Neuronal stem cell (in vitro differentiated cells): ENCODE measurements at regions not wholly inside any gene's neighbourhood (a gene's known extent, or its start where the extent isn't known, plus 50 kb on each side); places are given as distances from the start of the nearest gene placed in this dataset.

Experiments
- DNase-seq: peaks from one replicate; pipeline ENCODE4 v3.0.0-alpha.2; 2013; ENCODE audit warnings: low spot score
- H2AFZ ChIP-seq: one replicate; pipeline ENCODE4 v1.6.1; 2013; ENCODE audit warnings: mild to moderate bottlenecking, low read length, inconsistent platforms
- H2AK5ac ChIP-seq: 2 replicates; pipeline ENCODE4 v1.6.1; 2013; ENCODE audit warnings: low read depth, mild to moderate bottlenecking, inconsistent platforms, low read length, moderate library complexity, mixed read lengths
- H2BK120ac ChIP-seq: 2 replicates; pipeline ENCODE4 v1.6.1; 2013; ENCODE audit warnings: low read depth, mild to moderate bottlenecking, inconsistent platforms, low read length, moderate library complexity, mixed read lengths
- H2BK12ac ChIP-seq: one replicate; pipeline ENCODE4 v1.6.1; 2013; ENCODE audit warnings: low read length, inconsistent platforms
- H2BK15ac ChIP-seq: 2 replicates; pipeline ENCODE4 v1.6.1; 2013; ENCODE audit warnings: mild to moderate bottlenecking, low read length, inconsistent platforms, mixed read lengths
- H2BK5ac ChIP-seq: one replicate; pipeline ENCODE4 v1.6.1; 2013; ENCODE audit warnings: inconsistent platforms, mild to moderate bottlenecking, low read length, moderate library complexity
- H3K14ac ChIP-seq: one replicate; pipeline ENCODE4 v1.6.1; 2013; ENCODE audit warnings: low read length, inconsistent platforms
- H3K18ac ChIP-seq: 2 replicates; pipeline ENCODE4 v1.6.1; 2013; ENCODE audit warnings: low read length, inconsistent platforms
- H3K23ac ChIP-seq: 2 replicates; pipeline ENCODE4 v1.6.1; 2013; ENCODE audit warnings: low read depth, mild to moderate bottlenecking, mixed read lengths, low read length, inconsistent platforms; ENCODE audit not compliant: poor library complexity
- H3K27ac ChIP-seq: replicated peaks from 3 replicates; pipeline ENCODE4 v1.5.1; 2013; ENCODE audit warnings: low read length, inconsistent platforms
- H3K27me3 ChIP-seq, 3 experiments: 2 replicates each; pipeline ENCODE4 v1.6.1; 2013; ENCODE audit warnings: low read length in 3 of 3, mild to moderate bottlenecking in 2 of 3, inconsistent platforms in 1 of 3, low read depth in 1 of 3, mixed read lengths in 1 of 3, moderate library complexity in 1 of 3; ENCODE audit not compliant: control insufficient read depth in 3 of 3, insufficient read depth in 3 of 3
- H3K36me3 ChIP-seq, 2 donors: replicated peaks in 1 of 2; 2 replicates each; pipeline ENCODE4 v1.6.1; 2013; ENCODE audit warnings: low read length in 2 of 2; ENCODE audit not compliant: control insufficient read depth in 2 of 2, insufficient read depth in 2 of 2
- H3K4ac ChIP-seq: 2 replicates; pipeline ENCODE4 v1.6.1; 2013; ENCODE audit warnings: inconsistent platforms, mild to moderate bottlenecking, low read length, moderate library complexity
- H3K4me1 ChIP-seq, 2 donors: 1 replicate in 1 of 2; 2 replicates in 1 of 2; pipeline ENCODE4 v1.6.1; 2013; ENCODE audit warnings: low read length in 2 of 2, low read depth in 1 of 2; ENCODE audit not compliant: control insufficient read depth in 2 of 2, insufficient read depth in 1 of 2
- H3K4me2 ChIP-seq: one replicate; pipeline ENCODE4 v1.6.1; 2013; ENCODE audit warnings: mild to moderate bottlenecking, low read length, inconsistent platforms; ENCODE audit not compliant: insufficient read depth, poor library complexity, severe bottlenecking
- H3K4me3 ChIP-seq, 2 donors: 2 replicates each; pipeline ENCODE4 v1.5.1; 2013; ENCODE audit warnings: low read length in 2 of 2, mild to moderate bottlenecking in 2 of 2, inconsistent platforms in 1 of 2, moderate library complexity in 1 of 2
- H3K79me1 ChIP-seq: one replicate; pipeline ENCODE4 v1.6.1; 2013; ENCODE audit warnings: low read depth, mild to moderate bottlenecking, inconsistent platforms, low read length, moderate library complexity
- H3K9ac ChIP-seq: one replicate; pipeline ENCODE4 v1.6.1; 2013; ENCODE audit warnings: mild to moderate bottlenecking, low read depth, low read length, inconsistent platforms; ENCODE audit not compliant: poor library complexity
- H3K9me3 ChIP-seq, 2 donors: replicated peaks in 1 of 2; 2 replicates each; pipeline versions ENCODE3 to v1.6.1; 2013; ENCODE audit warnings: low read length in 2 of 2, mild to moderate bottlenecking in 2 of 2, inconsistent platforms in 1 of 2, low read depth in 1 of 2, mixed read lengths in 1 of 2, moderate library complexity in 1 of 2; ENCODE audit not compliant: control insufficient read depth in 2 of 2, insufficient read depth in 1 of 2
- H4K8ac ChIP-seq: one replicate; pipeline ENCODE4 v1.6.1; 2013; ENCODE audit warnings: low read depth, mild to moderate bottlenecking, inconsistent platforms, low read length, moderate library complexity
- H4K91ac ChIP-seq: one replicate; pipeline ENCODE4 v1.6.1; 2013; ENCODE audit warnings: low read length, low read depth, mild to moderate bottlenecking, inconsistent platforms; ENCODE audit not compliant: poor library complexity
- WGBS, 2 donors: extraction: QIAGEN DNeasy Blood & Tissue Kit; methylation state at CpG; one replicate each; pipeline ENCODE4 v1.1.7; 2013; ENCODE audit warnings: missing lambda C conversion rate in 2 of 2, mixed read lengths in 1 of 2; ENCODE audit not compliant: insufficient read length in 2 of 2, insufficient replicate concordance in 1 of 2; ENCODE audit errors: extremely low coverage in 2 of 2; 5-methylcytosine and 5-hydroxymethylcytosine counted together

- Histone ChIP-seq H4K91ac (no peak overlapping the region), H3K9ac (no peak overlapping the region), H3K4me3 (no peak overlapping the region), H3K27me3 (no peaks in the 10 kb centered on the region), H3K4ac (no peak overlapping the region), H4K8ac (no peak overlapping the region), H2BK15ac (no peak overlapping the region), H3K23ac (no peak overlapping the region), H2BK5ac (no peak overlapping the region), H3K4me1 (no peaks in the 10 kb centered on the region), H2AK5ac (no peak overlapping the region), H3K36me3 (no peaks in the 10 kb centered on the region), H3K79me1 (no peaks in the 10 kb centered on the region), H3K18ac (no peak overlapping the region), H3K14ac (no peak overlapping the region), H2BK120ac (no peak overlapping the region), H2BK12ac (no peak overlapping the region), H3K9me3 (no peaks in the 10 kb centered on the region), H3K4me2 (no peak overlapping the region), H3K27ac (no peak overlapping the region), H2AFZ (no peak overlapping the region)
- no CpG with 5 or more reads among the region's 1 CpG for WGBS, 2 donors
- DNase-seq: no peak
Observed at GRCh38 chr1:81034291-81034690, 766.4 kb upstream of the ADGRL2 start.

GRCh38 chr1:81032973-81033425 lies 767.7 kb upstream of the ADGRL2 start:
- no peak overlapping the region for H2AK5ac ChIP-seq
- no peak overlapping the region for H3K27ac ChIP-seq
- no peaks in the 10 kb centered on the region for H3K79me1 ChIP-seq
- H3K18ac ChIP-seq: no peak overlapping the region
- no peak overlapping the region for H2BK120ac ChIP-seq
- no peak overlapping the region for H3K9ac ChIP-seq
- H2AFZ ChIP-seq: no peak overlapping the region
- H3K4me1 ChIP-seq: no peaks in the 10 kb centered on the region
- no peaks in the 10 kb centered on the region for H3K27me3 ChIP-seq
- H3K9me3 ChIP-seq: no peaks in the 10 kb centered on the region
- no CpG with 5 or more reads among the region's 5 CpGs for WGBS, 2 donors
- no peaks in the 10 kb centered on the region for H3K36me3 ChIP-seq
- H3K4me2 ChIP-seq: no peak overlapping the region
- no peak for DNase-seq
- no peak overlapping the region for H4K91ac ChIP-seq
- no peak overlapping the region for H3K4me3 ChIP-seq
- H2BK15ac ChIP-seq: no peak overlapping the region
- no peak overlapping the region for H3K4ac ChIP-seq
- H2BK5ac ChIP-seq: no peak overlapping the region
- no peak overlapping the region for H4K8ac ChIP-seq
- no peak overlapping the region for H3K23ac ChIP-seq
- H3K14ac ChIP-seq: no peak overlapping the region
- no peak overlapping the region for H2BK12ac ChIP-seq

GRCh38 chr1:81032374-81032773 lies 768.4 kb upstream of the ADGRL2 start:
- Histone ChIP-seq H3K9me3 (no peaks in the 10 kb centered on the region), H2BK15ac (no peak overlapping the region), H3K14ac (no peak overlapping the region), H3K4me1 (no peaks in the 10 kb centered on the region), H3K27me3 (no peaks in the 10 kb centered on the region), H2AK5ac (no peak overlapping the region), H4K91ac (no peak overlapping the region), H3K23ac (no peak overlapping the region), H3K4ac (no peak overlapping the region), H2BK5ac (no peak overlapping the region), H3K27ac (no peak overlapping the region), H3K4me3 (no peak overlapping the region), H3K79me1 (no peaks in the 10 kb centered on the region), H2BK12ac (no peak overlapping the region), H4K8ac (no peak overlapping the region), H3K9ac (no peak overlapping the region), H3K18ac (no peak overlapping the region), H3K36me3 (no peaks in the 10 kb centered on the region), H2AFZ (no peak overlapping the region), H3K4me2 (no peak overlapping the region), H2BK120ac (no peak overlapping the region)
- no peak for DNase-seq
- no CpG with 5 or more reads among the region's 7 CpGs for WGBS, 2 donors

DNA sequence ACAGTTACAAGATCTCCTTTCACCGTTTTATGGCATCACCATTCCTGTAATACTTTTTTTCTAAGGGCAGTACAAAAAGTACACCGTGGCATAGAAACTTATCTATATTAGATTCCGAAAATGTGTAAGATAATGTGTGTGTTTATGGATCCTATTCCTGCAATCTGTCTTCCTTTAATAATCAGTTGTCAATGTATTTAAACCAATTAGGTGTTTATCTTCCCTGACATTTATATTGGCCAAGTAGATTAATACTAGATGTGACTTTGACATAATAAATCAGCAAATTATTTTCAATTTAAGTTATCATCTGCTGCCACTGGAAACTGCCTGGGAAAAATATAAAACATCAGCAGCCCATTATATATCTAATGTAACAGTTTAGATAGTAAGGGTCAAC lies 770.3 kb upstream of the ADGRL2 start:
- Histone ChIP-seq H3K79me1 (no peaks in the 10 kb centered on the region), H3K4me1 (no peaks in the 10 kb centered on the region), H2AK5ac (no peak overlapping the region), H3K14ac (no peak overlapping the region), H2BK12ac (no peak overlapping the region), H3K4me3 (no peak overlapping the region), H4K91ac (no peak overlapping the region), H4K8ac (no peak overlapping the region), H3K9ac (no peak overlapping the region), H3K36me3 (no peaks in the 10 kb centered on the region), H3K4ac (no peak overlapping the region), H3K4me2 (no peak overlapping the region), H3K9me3 (no peaks in the 10 kb centered on the region), H2BK120ac (no peak overlapping the region), H2BK15ac (no peak overlapping the region), H2AFZ (no peak overlapping the region), H2BK5ac (no peak overlapping the region), H3K23ac (no peak overlapping the region), H3K18ac (no peak overlapping the region), H3K27me3 (no peaks in the 10 kb centered on the region), H3K27ac (no peak overlapping the region)
- DNase-seq: no peak
- WGBS, 2 donors: no CpG with 5 or more reads among the region's 3 CpGs
